SK-N-SH (cell line): ENCODE measurements at regions not wholly inside any gene's neighbourhood (a gene's known extent, or its start where the extent isn't known, plus 50 kb on each side); places are given as distances from the start of the nearest gene placed in this dataset.

Source experiments
- CTCF ChIA-PET: fragments of 300-600, 350-600 bp; formaldehyde crosslinking; extraction: SDS; loops from one replicate; lab custom pipeline; 2021; lab: Yijun Ruan, JAX
- POLR2A ChIA-PET: fragments of 350-600 bp; sonication (Branson Sonifier 250); formaldehyde crosslinking; extraction: SDS; loops from one replicate; lab custom pipeline; 2020; ENCODE audit warnings: antibody characterized with exemption, inconsistent platforms; lab: Yijun Ruan, JAX
- DNase-seq: peaks from one replicate; pipeline ENCODE4 v3.0.0; 2012
- H2AFZ ChIP-seq: fragments of 200-600 bp; sonication (generic); 2 replicates; pipeline ENCODE4 v1.8.1; 2016; ENCODE audit warnings: antibody characterized with exemption, mild to moderate bottlenecking, low read depth
- H3F3A ChIP-seq: fragments of 200-600 bp; sonication (generic); replicated peaks from 2 replicates; pipeline ENCODE3; 2016; ENCODE audit warnings: antibody characterized with exemption, mild to moderate bottlenecking; ENCODE audit not compliant: insufficient read depth
- H3K27ac ChIP-seq, 2 experiments: fragments of 200-500 bp in 1 of 2; fragments of 200-600 bp in 1 of 2; sonication (Bioruptor generic) in 1 of 2; sonication (generic), shearing (Covaris generic) in 1 of 2; 2 replicates each; pipeline versions ENCODE4 v1.5.1 to v1.6.1; 2014 to 2016; ENCODE audit warnings: low read depth in 2 of 2, inconsistent platforms in 1 of 2, low read length in 1 of 2, mild to moderate bottlenecking in 1 of 2, mixed read lengths in 1 of 2
- H3K27me3 ChIP-seq: fragments of 200-600 bp; sonication (generic), shearing (Covaris generic); 2 replicates; pipeline ENCODE4 v1.6.1; 2016; ENCODE audit warnings: mixed run types; ENCODE audit not compliant: insufficient read depth
- H3K36me3 ChIP-seq, 2 experiments: fragments of 200-500 bp in 1 of 2; fragments of 200-600 bp in 1 of 2; sonication (Bioruptor generic) in 1 of 2; sonication (generic) in 1 of 2; replicated peaks in 1 of 2; 2 replicates each; pipeline versions ENCODE3 to v1.5.1; 2014 to 2016; ENCODE audit warnings: low read length in 1 of 2, mild to moderate bottlenecking in 1 of 2; ENCODE audit not compliant: insufficient read depth in 2 of 2, control insufficient read depth in 1 of 2
- H3K4me1 ChIP-seq, 2 experiments: fragments of 200-500 bp in 1 of 2; fragments of 200-600 bp in 1 of 2; sonication (Bioruptor generic) in 1 of 2; sonication (generic), shearing (Covaris generic) in 1 of 2; 2 replicates each; pipeline versions ENCODE4 v1.5.1 to v1.6.1; 2014 to 2016; ENCODE audit warnings: low read depth in 1 of 2, low read length in 1 of 2, mixed run types in 1 of 2; ENCODE audit not compliant: insufficient read depth in 2 of 2, control insufficient read depth in 1 of 2
- H3K4me2 ChIP-seq: fragments of 200-600 bp; sonication (generic), shearing (Covaris generic); 2 replicates; pipeline ENCODE4 v1.6.1; 2017; ENCODE audit warnings: mixed run types
- H3K4me3 ChIP-seq, 2 experiments: fragments of 200-500 bp in 1 of 2; fragments of 200-600 bp in 1 of 2; sonication (Bioruptor generic) in 1 of 2; sonication (generic), shearing (Covaris generic) in 1 of 2; 2 replicates each; pipeline versions ENCODE4 v1.5.1 to v1.8.1; 2014 to 2016; ENCODE audit warnings: low read depth in 2 of 2, inconsistent platforms in 1 of 2, low read length in 1 of 2, mild to moderate bottlenecking in 1 of 2, mixed read lengths in 1 of 2, moderate library complexity in 1 of 2
- H3K79me2 ChIP-seq: fragments of 200-600 bp; sonication (generic); 2 replicates; pipeline ENCODE4 v1.8.1; 2017; ENCODE audit warnings: mild to moderate bottlenecking; ENCODE audit not compliant: insufficient read depth
- H3K9ac ChIP-seq: fragments of 200-600 bp; sonication (generic); 2 replicates; pipeline ENCODE4 v1.6.1; 2017; ENCODE audit warnings: mixed run types
- H3K9me2 ChIP-seq: fragments of 200-600 bp; sonication (generic); 2 replicates; pipeline ENCODE4 v1.6.1; 2017; ENCODE audit warnings: mixed run types
- H3K9me3 ChIP-seq: fragments of 200-600 bp; sonication (generic); 2 replicates; pipeline ENCODE4 v1.6.1; 2017; ENCODE audit warnings: mixed run types, mild to moderate bottlenecking, moderate library complexity
- H4K20me1 ChIP-seq: fragments of 200-600 bp; sonication (generic); 2 replicates; pipeline ENCODE4 v1.6.1; 2017; ENCODE audit warnings: mild to moderate bottlenecking, mixed run types; ENCODE audit not compliant: insufficient read depth
- FOSL2 ChIP-seq: IDR thresholded peaks from 2 replicates; pipeline ENCODE4 v1.4.0; 2012; ENCODE audit warnings: low read depth, mild to moderate bottlenecking, moderate library complexity, borderline replicate concordance
- FOXM1 ChIP-seq: IDR thresholded peaks from 2 replicates; pipeline ENCODE4 v1.4.0; 2012; ENCODE audit warnings: low read depth, mild to moderate bottlenecking
- GABPA ChIP-seq: IDR thresholded peaks from 2 replicates; pipeline ENCODE4 v1.4.0; 2012; ENCODE audit warnings: low read depth, mild to moderate bottlenecking
- MAX ChIP-seq: IDR thresholded peaks from 2 replicates; pipeline ENCODE4 v1.4.0; 2012; ENCODE audit warnings: low read depth
- NFIC ChIP-seq: IDR thresholded peaks from 2 replicates; pipeline ENCODE4 v1.4.0; 2012; ENCODE audit warnings: borderline replicate concordance
- PBX3 ChIP-seq: IDR thresholded peaks from 2 replicates; pipeline ENCODE4; 2012
- POLR2AphosphoS5 ChIP-seq: IDR thresholded peaks from 2 replicates; pipeline ENCODE4 v1.6.1; 2012; ENCODE audit warnings: low read depth, low read length
- SIN3A ChIP-seq: IDR thresholded peaks from 2 replicates; pipeline ENCODE4 v1.6.1; 2012; ENCODE audit warnings: low read depth, mild to moderate bottlenecking, low read length, moderate library complexity, borderline replicate concordance
- TAF1 ChIP-seq: IDR thresholded peaks from 2 replicates; pipeline ENCODE4 v1.6.1; 2012; ENCODE audit warnings: low read depth, mild to moderate bottlenecking, low read length, moderate library complexity, borderline replicate concordance
- TCF12 ChIP-seq: IDR thresholded peaks from 2 replicates; pipeline ENCODE4 v1.4.0; 2012
- TEAD4 ChIP-seq: IDR thresholded peaks from 2 replicates; pipeline ENCODE4 v1.4.0; 2012; ENCODE audit warnings: mild to moderate bottlenecking, borderline replicate concordance; ENCODE audit not compliant: insufficient read depth
- WGBS: methylation state at CpG from one replicate; pipeline ENCODE4 v1.1.6; 2017; ENCODE audit warnings: low lambda C conversion rate; 5-methylcytosine and 5-hydroxymethylcytosine counted together
- TF ChIP-seq, protein P1 (sequence below): IDR thresholded peaks from 2 replicates; pipeline ENCODE4 v1.6.1; 2012; ENCODE audit warnings: mild to moderate bottlenecking, low read depth, low read length, moderate library complexity

DNA sequence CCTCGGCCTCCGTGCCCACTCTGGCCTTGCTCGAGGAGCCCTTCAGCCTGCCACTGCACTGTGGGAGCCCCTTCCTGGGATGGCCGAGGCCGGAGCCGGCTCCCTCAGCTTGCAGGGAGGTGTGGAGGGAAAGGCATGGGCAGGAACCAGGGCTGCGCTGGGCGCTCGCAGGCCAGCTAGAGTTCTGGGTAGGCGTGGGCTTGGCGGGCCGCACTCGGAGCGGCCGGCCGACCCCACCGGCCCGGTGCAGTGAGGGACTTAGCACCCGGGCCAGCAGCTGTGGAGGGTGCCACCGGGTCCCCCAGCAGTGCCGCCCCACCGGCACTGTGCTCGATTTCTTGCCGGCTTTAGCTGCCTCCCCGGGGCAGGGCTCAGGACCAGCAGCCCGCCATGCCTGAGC, 101.0 kb upstream of the IRX5 start:
- H3K4me1 ChIP-seq: no peaks in the 10 kb centered on the region
- H3K36me3 ChIP-seq: no peaks in the 10 kb centered on the region
- POLR2A ChIA-PET: no interaction called here
- no peak overlapping the region for H3K9ac ChIP-seq
- no peak overlapping the region for H3K27ac ChIP-seq
- no peaks in the 10 kb centered on the region for H4K20me1 ChIP-seq
- no peak overlapping the region for H2AFZ ChIP-seq
- H3K9me2 ChIP-seq: no peaks in the 10 kb centered on the region
- H3K4me2 ChIP-seq: no peak overlapping the region
- no peak overlapping the region for H3K4me3 ChIP-seq
- no peaks in the 10 kb centered on the region for H3K9me3 ChIP-seq
- TF ChIP-seq TAF1: no peak
- TF ChIP-seq GABPA: no peak
- TF ChIP-seq SIN3A: no peak
- no peak for TF ChIP-seq TEAD4
- no peak for TF ChIP-seq NFIC
- TF ChIP-seq, protein P1, sequence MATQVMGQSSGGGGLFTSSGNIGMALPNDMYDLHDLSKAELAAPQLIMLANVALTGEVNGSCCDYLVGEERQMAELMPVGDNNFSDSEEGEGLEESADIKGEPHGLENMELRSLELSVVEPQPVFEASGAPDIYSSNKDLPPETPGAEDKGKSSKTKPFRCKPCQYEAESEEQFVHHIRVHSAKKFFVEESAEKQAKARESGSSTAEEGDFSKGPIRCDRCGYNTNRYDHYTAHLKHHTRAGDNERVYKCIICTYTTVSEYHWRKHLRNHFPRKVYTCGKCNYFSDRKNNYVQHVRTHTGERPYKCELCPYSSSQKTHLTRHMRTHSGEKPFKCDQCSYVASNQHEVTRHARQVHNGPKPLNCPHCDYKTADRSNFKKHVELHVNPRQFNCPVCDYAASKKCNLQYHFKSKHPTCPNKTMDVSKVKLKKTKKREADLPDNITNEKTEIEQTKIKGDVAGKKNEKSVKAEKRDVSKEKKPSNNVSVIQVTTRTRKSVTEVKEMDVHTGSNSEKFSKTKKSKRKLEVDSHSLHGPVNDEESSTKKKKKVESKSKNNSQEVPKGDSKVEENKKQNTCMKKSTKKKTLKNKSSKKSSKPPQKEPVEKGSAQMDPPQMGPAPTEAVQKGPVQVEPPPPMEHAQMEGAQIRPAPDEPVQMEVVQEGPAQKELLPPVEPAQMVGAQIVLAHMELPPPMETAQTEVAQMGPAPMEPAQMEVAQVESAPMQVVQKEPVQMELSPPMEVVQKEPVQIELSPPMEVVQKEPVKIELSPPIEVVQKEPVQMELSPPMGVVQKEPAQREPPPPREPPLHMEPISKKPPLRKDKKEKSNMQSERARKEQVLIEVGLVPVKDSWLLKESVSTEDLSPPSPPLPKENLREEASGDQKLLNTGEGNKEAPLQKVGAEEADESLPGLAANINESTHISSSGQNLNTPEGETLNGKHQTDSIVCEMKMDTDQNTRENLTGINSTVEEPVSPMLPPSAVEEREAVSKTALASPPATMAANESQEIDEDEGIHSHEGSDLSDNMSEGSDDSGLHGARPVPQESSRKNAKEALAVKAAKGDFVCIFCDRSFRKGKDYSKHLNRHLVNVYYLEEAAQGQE: no peak
- no peak for TF ChIP-seq FOXM1
- TF ChIP-seq MAX: no peak
- no peak for TF ChIP-seq PBX3
- TF ChIP-seq TCF12: no peak
- H3K27me3 ChIP-seq: no peaks in the 10 kb centered on the region
- 69% methylated on average over 11 of the region's 26 CpGs for WGBS
- H3K79me2 ChIP-seq: no peaks in the 10 kb centered on the region
- no peak for DNase-seq
- CTCF ChIA-PET: no interaction called here
- no peaks in the 10 kb centered on the region for H3F3A ChIP-seq

DNA sequence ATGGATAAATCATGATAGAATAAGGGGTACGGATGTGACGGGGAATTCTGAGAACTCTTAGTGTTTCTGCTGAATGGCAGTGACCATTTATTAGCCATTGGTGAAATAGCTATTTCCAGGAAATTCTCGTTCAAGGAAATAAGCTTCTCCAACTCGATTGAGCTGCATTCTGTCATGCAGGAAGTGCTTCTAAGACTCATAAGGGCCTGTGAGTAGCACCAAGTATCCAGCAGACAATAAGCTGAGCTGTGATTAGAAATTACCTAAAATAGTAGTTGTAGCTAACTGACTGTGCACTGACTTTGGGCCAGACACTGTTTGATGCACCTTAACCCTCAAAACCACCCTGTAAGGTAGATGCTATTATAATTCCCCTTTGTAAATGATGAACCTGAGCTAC, 107.8 kb upstream of the IRX5 start:
- Histone ChIP-seq H4K20me1 (no peaks in the 10 kb centered on the region), H3K9me2 (no peaks in the 10 kb centered on the region), H3K79me2 (no peaks in the 10 kb centered on the region), H3K9ac (no peak overlapping the region), H2AFZ (no peak overlapping the region), H3F3A (no peaks in the 10 kb centered on the region), H3K27ac (no peak overlapping the region), H3K9me3 (no peaks in the 10 kb centered on the region), H3K4me1 (no peaks in the 10 kb centered on the region), H3K4me3 (no peak overlapping the region), H3K4me2 (no peak overlapping the region), H3K36me3 (no peaks in the 10 kb centered on the region), H3K27me3 (no peaks in the 10 kb centered on the region)
- ChIA-PET POLR2A (no interaction called here), CTCF (interaction anchor here (1.0 kb wide), 1 partner anchor 14 kb away, joined by 3 read pairs; no protein-coding TSS in a partner anchor)
- TF ChIP-seq POLR2AphosphoS5 (no peak), FOSL2 (no peak)
- DNase-seq: no peak
- WGBS: 35% methylated on average over 4 of the region's 4 CpGs
